HG03175 (cell line): ENCODE measurements at regions not wholly inside any gene's neighbourhood (a gene's known extent, or its start where the extent isn't known, plus 50 kb on each side); places are given as distances from the start of the nearest gene placed in this dataset.
A peak's percentile ranks its signal among the peaks of the same experiment; 100 is the strongest.
"Not testable (repeated sequence)": the region's sequence is repeated elsewhere in the genome, so short reads cannot be mapped to it uniquely, and the experiment has no call there.

Source experiments
- ATAC-seq: cut with Tn5 transposase; IDR thresholded peaks from one replicate; pipeline ENCODE4 v1.9.1; 2021; ENCODE audit warnings: mild to moderate bottlenecking, moderate library complexity; ENCODE audit not compliant: unreplicated experiment

DNA sequence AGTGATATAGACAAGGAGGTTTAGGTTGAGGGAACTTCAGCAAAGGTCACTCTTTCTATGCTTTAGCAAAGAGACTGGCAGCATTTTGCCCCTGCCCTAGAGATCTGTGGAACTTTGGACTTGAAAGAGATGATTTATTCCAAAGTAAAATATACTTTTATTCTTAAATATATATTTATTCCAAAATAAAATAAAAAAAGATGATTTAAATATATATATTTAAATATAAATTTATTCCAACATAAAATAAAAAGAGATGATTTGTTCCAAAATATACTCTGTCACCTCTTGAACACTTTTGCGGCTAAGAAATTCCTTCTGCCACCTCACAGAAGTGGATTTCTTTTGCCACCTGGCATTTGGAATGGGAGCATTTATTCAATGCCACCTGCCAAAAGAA is 521.3 kb upstream of the CHORDC1 start:
- no peak for ATAC-seq

DNA sequence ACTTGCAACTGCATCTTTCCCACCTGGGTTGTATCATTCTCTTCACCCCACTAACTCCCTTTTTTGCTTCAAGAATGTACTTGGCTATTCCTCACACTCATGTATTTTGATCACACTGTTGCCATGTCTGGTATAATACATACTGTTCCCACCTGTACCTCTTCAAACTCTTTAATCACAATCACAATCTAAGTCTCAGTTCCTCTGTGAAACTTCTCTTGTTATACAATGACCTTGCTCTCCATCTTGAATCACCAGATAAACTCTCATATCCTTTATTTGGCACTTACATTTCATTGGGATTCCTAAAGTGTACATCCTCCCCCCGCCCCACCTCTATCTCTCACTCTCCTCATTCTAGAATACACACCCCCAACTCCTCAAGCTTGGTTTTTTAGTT is 516.0 kb upstream of the CHORDC1 start:
- no peak for ATAC-seq

DNA sequence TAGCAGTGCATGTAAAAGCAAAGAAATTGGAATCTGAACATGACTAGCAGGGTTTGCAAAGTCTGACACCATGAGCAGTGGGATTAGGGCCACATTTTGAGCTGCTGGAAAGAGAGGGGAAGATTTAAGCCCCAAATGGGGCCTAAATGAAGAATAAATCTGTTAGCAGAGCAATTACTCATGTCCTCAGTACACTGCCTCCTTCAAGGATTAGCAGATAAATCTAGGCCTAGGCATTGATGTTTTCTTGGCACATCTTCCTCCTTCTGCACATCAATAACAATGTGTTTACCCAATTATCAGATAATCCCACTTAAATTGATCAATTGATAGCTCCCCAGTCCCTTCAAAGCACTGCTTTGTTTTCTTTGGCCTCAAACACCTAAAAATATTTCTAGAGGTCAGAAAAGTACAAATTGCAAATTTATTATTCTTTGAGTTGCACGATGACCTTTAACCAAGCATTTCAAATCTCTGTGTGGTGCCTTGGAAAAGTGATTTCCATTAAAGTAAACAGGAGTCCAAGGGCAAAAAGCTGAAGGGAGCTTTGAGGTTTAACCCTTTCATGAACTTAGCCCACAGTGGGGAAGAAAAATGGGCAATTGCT is 514.7 kb upstream of the CHORDC1 start:
- no peak for ATAC-seq

DNA sequence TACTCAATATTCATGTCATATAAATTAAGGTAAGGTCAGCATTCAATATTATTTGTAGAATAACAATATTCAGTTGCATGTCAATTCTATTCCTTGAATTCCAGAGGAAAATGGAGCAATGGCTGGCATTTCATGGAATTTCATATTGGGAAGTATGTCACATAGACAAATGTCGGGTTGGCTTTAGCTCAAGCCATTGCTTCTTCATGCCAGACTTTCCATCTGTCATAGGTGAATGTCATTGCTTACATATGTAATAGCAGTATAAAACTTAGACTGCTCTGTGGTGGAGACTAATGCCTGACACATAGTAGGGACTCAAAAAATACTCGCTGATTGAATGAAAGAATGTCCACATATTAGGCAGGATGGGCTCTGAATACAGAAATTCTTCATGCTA is 509.6 kb upstream of the CHORDC1 start:
- ATAC-seq: no peak

DNA sequence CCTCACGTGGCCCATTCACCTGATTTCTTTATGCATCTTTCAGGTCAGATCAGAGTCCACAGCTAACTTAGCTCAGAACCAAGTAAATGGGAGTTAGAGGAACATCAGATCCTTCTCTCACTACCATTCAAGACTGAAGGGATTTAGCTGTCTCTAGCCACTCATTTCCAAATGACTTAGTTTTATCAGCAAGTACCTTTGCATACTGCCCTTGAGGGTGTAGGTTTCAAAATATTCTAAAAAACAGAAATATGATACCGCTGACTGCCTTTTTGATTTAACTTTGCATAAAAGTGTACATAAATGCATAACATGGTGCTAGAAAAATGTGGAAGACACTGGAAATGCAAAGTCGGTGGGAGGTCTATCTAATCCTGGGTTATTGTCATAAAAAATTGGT is 500.6 kb upstream of the CHORDC1 start:
- ATAC-seq: no peak

DNA sequence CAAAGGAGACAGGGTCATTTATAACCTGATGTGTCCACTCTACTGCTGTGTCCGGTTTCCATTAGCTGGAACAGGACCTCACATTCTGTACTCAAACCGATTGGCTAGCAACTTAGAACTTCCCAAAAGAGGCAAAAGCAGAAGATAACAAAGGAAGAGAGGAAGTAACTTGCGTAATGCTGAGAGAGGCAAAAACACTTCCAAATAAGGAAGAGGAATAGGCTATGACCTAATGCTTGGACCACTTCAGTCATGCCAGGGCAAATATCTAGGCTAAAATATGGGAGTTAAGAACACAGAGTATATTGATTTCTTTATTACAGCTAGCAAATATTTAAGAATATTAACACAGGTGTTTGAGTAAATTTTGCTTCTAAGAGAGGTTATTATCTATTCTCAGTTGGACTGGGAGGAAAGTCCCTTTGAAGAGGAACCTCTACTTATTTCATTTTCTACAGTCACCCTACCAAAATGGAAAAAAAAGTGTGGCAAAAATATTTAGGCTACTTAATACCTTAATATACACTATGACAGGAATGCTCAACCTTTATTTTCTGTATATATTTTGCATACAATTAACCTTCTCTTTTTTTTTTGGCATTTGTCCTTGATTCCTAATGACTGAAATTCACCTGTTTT is 499.8 kb upstream of the CHORDC1 start:
- ATAC-seq: no peak

DNA sequence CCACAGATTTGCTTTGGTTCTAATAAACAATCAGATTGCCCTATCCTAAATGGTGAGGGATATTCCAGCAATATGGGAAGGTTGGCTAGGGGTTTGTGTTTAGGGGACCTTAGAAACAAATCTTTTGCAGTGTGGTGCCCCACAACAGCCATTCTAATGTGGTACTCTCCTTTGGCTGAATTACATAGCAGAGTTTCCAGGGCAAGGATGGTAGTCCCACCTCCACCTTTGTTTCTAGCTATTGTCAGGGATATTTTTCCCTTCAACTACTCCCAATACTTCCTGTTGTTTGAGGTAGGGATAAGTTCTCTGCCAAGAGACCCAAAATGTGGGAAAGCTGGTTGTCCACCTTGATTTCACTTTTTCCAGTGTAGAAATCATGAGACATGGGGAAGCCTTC is 494.7 kb upstream of the CHORDC1 start:
- no peak for ATAC-seq

DNA sequence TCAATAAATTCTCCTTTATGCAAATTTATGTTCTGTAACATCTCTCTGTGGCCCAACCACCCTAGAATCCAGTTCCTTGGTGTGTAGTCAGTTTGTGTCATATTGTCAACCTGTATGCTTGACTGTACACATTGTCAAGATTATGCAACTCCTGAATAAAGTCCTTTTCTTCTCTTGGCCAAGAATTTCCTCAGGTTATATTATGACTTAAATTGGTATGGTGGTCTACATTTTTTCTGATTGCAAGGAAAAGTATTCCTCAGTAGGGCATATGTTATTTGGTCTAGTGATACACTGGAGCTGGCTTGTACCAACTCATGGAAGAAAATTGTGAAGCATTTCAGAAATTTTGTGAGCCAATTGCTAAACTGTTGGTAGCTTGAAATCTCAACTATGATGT is 482.8 kb upstream of the CHORDC1 start:
- no peak for ATAC-seq

DNA sequence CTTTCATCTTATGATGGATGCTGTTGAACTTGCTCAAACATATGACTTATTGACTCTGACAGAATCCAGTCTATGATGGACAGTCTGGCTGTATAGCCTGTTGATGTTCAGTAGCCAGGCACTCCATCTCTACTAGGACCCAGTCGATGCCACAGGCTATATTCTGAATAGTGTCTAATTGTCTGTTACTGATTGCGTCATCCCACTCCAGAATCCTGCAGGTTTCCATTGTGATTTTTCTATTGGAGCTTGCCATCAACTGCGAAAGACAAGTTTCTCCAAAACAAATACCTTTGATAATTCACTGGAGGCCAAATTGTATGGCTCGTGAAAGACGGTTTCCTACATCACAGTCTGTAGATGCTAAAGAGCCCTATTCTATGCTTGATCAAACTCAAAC is 481.7 kb upstream of the CHORDC1 start:
- no peak for ATAC-seq

DNA sequence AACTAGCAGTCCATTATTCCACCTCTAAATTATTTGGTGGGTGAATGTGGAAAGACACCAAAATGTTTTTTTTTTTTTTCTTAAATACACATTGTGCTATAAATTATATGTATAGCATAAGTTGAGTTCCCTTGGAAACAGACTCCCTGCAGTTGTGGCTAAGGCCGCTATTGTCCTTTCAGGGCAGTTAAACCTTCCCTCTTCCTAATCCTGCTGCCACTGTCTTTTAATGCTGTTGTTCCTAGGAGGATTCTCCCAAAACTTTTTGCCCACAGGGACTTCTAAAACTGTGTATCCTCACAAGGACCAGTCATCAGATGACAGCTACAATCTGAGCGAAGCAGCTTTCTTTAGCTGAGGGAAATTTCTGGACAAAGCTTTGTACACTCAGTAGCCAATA is 478.9 kb upstream of the CHORDC1 start:
- no peak for ATAC-seq

DNA sequence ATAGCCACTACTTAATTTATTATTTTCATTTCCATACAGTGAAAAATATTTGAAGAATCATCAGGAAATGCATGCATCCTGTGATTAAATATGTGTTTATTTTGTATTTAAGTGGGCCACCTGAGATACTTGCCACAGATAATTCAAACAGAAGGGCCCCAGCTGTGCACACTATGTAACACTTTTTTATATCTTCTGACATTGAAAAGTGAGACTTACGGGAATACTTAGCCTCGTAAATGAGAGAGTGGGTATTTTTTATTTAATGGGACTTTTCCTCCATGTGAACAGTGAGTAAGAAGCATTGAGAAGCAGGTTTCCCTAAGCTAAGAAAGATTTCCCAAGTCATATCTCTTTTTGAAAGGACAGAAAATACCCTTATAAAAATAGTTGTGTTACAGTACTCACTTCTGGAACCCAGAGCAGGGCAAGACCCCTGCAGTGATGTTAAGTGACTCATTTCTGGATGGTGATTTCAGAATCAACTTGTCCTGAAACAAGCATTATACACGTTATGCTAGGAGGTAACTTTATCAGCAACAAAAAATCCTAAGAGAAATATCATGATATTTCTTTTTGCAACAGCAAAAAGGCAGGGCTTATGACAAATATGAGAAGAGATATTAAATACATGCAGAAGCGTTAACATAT is 478.1 kb upstream of the CHORDC1 start:
- peak; percentile 60 for ATAC-seq

DNA sequence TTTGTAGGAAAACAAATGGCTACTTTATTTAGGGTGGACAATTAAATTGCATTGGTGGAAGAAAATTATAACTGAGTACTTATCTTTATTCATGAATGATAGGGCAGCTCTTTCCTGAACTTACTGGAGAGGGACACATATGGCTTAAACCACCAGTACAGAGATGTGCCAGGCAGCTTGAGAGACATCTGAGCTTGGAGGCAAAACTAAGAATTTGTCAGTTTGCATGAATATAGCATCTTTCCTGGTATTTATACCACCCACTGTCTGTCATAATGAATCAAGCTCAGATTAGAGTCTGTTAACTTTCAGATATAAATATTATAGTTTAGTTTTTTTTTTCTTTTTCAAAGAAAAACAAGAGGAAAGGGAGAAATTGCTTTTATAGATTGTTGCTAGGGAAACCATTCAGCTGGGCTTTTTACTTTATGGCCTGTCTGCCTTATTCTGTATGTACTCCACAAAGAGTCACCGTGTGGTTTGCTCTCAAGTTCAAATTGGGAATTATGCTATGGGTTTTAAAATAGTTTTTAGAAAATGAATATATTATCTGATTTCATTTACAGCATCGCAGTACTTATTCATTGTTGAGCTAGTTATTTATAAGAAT is 477.0 kb upstream of the CHORDC1 start:
- no peak for ATAC-seq

DNA sequence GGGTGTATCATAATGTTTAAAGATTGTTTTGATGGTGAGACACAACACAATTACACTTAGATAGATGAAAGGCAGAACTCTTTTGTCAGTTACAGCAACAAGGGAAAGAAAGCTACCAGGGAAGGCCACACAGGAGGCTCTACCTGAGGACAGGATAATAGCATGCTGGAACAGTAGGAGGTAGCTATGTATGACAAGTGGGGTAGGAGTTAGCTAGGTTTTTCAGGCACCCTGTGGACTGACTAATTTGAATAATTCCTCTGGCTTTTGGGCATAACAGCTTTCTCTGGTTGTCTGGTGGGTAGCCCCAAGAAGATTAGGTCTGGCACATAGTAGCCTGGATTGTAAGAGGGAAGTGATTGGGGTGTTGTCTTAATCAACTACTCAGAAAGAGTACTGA is 475.4 kb upstream of the CHORDC1 start:
- no peak for ATAC-seq

DNA sequence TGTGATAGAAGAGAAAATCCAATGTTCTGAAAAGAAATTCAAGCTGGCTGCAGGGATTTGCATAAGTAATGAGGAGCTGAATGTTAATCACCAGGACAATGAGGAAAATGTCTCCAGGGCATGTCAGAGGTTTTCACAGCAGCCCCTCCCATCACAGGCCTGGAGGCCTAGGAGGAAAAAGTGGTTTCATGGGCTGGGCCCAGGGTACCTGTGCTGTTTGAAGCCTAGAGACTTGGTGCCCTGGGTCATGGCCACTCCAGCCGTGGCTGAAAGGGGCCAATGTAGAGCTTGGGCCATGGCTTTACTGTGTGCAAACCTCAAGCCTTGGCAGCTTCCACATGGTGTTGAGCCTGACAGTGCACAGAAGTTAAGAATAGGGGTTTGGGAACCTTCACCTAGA is 452.6 kb upstream of the CHORDC1 start:
- not testable (repeated sequence) for ATAC-seq

DNA sequence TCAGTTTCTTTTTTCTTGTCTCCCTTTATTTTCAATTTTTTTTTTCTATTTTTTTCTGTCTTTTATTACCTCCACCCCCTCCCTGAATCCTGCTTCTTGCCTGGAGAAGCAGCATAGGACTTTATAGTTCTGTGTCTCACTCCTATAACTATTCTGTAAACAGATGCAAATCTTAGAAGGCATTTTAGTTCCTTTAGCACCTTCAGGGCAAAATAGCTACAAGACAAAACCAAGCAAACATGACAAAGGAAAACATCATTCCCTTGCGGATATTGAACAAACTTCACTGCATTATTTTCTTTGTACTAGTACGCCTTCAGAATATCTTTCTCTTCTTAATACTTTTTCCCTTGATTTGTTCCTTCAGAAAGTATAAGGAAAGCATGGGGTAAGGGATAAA is 446.2 kb upstream of the CHORDC1 start:
- no peak for ATAC-seq

DNA sequence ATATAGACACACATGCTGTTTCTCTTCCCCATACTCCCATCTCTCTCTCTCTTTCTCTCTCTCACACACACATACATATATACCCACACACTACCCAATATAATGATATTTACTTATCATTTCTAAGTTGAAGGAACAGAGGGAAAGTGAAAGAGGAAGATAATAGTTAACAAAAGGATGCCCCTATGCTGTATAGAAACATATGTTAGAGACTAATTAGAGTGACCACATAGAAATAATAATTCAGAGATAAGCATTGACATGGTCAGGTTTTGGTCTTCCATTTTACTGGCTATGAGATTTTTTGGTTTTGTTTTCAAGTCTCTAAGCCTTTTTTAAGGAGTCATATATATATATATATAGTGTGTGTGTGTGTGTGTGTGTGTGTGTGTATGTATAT is 445.7 kb upstream of the CHORDC1 start:
- no peak for ATAC-seq

DNA sequence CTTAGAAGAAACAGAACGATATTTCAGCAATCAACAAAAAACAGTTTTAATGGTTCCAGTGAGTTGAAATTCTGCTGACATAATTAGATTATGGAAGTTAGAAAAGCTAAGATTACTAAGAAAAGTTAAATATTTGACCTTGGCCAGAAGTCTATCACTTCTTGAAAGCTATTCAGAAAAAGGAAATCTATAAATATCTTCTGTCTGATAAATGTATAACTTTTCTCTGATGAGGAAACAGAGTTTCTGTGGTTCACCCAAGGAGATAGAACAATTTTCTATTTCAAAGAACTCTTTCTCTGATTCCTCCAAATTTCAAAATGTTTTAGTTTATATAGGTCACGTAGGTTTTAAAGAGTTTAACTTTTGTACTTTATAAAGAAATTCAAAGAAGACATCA is 438.4 kb upstream of the CHORDC1 start:
- ATAC-seq: peak; percentile 85

DNA sequence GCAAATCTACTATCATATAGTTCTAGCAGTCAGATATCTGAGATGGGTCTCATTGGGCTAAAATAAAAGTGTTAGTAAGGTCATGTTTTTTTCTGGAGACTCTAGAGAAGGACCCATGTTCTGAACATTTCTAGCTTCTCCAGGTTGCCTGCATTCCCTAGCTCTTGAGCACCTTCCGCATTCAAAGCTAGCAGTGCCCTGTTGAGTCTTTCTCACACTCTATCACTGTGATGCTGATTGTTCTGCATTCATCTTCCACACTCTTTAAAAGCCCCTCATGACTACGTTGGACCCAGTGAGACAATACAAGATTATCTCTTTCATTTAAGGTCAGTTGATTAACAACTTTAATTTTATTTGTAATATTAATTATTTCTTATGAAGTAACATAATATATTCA is 433.3 kb upstream of the CHORDC1 start:
- ATAC-seq: no peak

DNA sequence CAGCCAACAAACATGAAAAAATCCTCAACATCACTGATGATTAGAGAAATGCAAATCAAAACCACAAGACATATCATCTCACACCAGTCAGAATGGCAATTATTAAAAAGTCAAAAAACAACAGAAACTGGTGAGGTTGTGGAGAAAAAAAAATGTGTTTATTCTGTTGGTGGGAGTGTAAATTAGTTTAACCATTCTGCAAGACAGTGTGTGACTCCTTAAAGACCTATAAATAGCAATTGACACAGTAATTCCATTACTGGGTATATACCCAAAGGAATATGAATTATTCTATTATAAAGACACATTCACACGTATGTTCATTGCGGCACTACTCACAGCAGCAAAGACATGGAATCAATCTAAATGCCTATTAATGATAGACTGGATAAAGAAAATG is 427.3 kb upstream of the CHORDC1 start:
- ATAC-seq: no peak

DNA sequence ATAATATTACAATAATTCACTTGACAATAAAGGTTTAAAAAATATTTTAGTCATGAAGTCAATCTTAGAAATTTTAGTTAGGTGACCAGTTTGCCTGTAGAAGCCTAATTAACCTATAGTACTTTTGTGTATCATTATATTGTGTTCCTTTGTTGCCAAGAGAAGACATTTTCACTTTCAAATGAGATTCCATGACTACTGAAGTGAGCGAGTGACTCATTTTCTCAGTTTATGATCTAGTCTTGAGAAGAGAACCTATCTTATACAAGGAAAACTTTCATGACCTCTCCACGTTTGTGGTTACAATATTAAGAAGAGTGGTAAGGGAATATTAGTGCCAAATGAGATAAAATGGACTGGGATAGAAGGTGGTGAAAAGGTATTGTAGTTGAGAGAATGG is 423.9 kb upstream of the CHORDC1 start:
- no peak for ATAC-seq

DNA sequence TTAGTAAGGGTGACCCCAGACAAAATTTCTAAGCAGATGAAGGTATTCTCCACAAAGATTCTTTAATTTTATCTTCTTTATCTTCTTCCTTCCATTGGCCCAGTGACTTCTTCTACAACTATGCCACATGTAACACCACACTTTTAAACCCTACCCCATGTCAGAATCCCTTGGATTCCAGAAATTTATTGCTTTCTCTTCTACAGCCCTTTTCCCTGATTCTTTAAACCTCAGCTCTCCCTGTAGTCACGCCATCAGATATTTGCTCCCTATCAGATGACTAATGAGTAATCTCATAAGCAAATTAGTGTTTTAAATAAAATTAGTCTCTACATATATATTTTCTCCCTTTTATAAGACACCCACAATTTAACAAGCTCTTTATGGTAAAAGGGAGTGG is 423.4 kb upstream of the CHORDC1 start:
- ATAC-seq: no peak

DNA sequence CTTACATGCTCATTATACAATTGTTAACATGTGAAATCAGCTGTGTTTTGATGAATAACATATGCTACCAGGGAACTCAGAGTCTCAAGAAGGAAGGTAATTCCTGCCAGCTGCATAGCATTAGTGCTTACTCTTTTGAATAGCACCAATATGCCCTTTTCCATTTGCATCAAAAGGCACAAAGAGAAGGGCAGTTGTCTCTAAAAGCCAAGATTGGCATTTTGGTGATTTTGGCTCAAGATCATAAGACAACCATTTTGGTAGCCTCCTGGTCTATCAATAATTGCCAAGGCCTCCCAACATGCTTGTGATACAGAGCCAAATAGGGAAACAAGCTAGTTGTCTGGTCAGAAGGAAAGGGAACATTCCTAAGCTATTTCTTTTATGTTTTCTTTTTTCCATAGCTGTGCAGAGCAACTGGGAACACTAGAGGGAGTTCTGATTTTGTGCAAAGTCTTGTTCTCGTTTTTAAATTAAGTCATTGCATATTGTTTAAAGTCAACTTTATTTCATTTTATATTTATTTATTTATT is 416.7 kb upstream of the CHORDC1 start:
- ATAC-seq: no peak
